ENCODE measurements at regions not wholly inside any gene's neighbourhood (a gene's known extent, or its start where the extent isn't known, plus 50 kb on each side); places are given as distances from the start of the nearest gene placed in this dataset.

DNA sequence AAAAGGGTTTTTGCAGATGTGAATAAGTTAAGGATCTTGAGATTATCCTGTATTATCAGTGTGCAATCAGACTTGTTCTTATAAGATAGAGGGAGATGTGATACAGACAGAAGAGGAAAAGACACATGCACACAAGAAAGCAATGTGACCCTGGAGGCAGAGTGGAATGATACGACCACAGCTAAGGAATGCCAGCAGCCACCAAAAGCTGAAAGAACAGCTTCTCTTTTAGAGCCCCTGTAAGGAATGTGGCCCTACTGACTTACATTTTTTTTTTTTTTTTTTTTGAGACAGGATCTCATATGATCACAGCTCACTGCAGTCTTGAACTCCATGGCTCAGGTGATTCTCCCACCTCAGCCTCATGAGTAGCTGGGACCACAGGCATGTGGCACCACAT lies 62.3 kb upstream of the CNTNAP4 start:
- H3K4me1 ChIP-seq (replicated peaks in 1 of 2) = no peaks in the 10 kb centered on the region
- no peak overlapping the region for H3K4me3 ChIP-seq
- in situ Hi-C loops (cut with MboI; ENCODE audit: low pct_unique_long_range_greater_than_20kb in 2 of 9, low sequenced_read_pairs in 9 of 9, unreplicated experiment in 9 of 9) = no loop called here
- H3K27ac ChIP-seq = no peak overlapping the region
- ATAC-seq (replicated peaks in 6 of 8) = no peak
- WGBS, 10 experiments = 0 to 100% (median 78%) methylated on average over 1 of the region's 1 CpG; no CpG with 5 or more reads in 5 of the 10 experiments

DNA sequence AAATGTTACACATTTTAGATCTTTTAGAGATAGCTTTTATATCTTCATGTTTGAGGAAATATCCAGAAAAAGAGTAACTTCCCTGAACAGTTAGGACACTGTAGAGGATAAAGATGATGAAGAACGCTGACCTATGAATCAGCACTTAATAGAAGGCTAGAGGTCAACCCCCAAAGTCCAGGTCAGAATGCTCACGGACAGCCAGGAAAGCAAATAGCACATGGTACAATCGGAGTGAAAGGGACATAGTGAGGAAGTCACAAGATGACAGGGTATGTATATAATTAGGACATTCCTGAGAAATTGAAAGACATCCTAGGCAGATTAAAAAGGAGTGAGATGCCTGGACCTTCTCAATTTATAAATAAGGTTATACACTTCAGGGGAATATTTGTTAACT lies 55.1 kb upstream of the CNTNAP4 start:
- Histone ChIP-seq H3K27ac (no peak overlapping the region), H3K4me3 (no peak overlapping the region), H3K4me1 (replicated peaks in 1 of 2) (peaks cover 4 to 8% of the 10 kb centered on the region in 2 donors)
- ATAC-seq (replicated peaks in 6 of 8) = no peak
- 0 to 50% (median 30%) methylated on average over 1 to 3 of the region's 3 CpGs; no CpG with 5 or more reads in 3 of the 10 experiments for WGBS, 10 experiments
- in situ Hi-C loops (cut with MboI; ENCODE audit: low pct_unique_long_range_greater_than_20kb in 2 of 9, low sequenced_read_pairs in 9 of 9, unreplicated experiment in 9 of 9) = no loop called here

DNA sequence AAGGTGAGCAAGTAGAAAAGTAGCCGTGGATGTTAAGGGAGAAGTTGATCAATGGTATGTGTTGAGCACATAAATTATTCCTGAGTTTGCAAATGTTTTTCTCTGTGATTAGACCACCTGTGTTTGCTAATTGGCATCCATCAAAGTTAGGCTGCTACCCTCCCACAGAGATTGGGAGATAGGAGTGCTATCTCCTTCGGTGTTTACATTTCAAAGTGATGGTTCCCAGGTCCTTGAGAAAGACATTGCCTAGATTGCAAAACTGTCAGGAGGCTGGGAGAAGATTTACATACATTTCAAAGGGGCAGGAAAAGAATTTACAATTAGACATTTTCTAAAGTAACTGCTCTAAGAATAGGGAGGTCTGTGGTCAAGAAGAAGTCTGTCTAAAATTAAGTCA lies 54.3 kb upstream of the CNTNAP4 start:
- Histone ChIP-seq H3K4me3 (no peak overlapping the region), H3K27ac (no peak overlapping the region), H3K4me1 (replicated peaks in 1 of 2) (peaks cover 4 to 8% of the 10 kb centered on the region in 2 donors)
- in situ Hi-C loops (cut with MboI; ENCODE audit: low pct_unique_long_range_greater_than_20kb in 2 of 9, low sequenced_read_pairs in 9 of 9, unreplicated experiment in 9 of 9) = no loop called here
- 0 to 20% (median 10%) methylated on average over 1 to 2 of the region's 2 CpGs; no CpG with 5 or more reads in 3 of the 10 experiments for WGBS, 10 experiments
- ATAC-seq (replicated peaks in 6 of 8) = no peak

DNA sequence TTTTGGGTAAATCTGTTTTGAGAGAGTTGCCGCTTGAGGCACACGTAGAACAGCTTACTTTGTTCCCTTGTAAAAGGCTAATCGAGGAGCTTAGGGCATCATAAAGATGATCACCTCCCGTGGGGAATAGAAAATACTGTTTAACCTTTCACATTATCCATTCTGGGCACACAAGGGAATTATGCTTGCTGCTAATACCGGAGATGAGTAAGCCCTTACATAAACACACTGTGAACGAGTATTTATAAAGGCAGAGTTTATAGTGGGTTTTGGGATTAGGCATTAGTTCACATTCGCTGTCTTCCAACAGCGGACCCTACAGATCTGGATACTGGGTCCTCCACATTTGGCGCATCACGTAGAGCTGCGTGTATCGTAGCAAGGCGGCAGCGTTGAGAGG lies 51.2 kb upstream of the CNTNAP4 start:
- WGBS, 10 experiments = 10 to 89% (median 80%) methylated on average over 3 to 14 of the region's 14 CpGs; no CpG with 5 or more reads in 1 of the 10 experiments
- peak in 2 of 8 experiments; percentile 32 to 55 for ATAC-seq (replicated peaks in 6 of 8)
- in situ Hi-C loops (cut with MboI; ENCODE audit: low pct_unique_long_range_greater_than_20kb in 2 of 9, low sequenced_read_pairs in 9 of 9, unreplicated experiment in 9 of 9) = no loop called here
- Histone ChIP-seq H3K4me1 (replicated peaks in 1 of 2) (peaks cover 4 to 8% of the 10 kb centered on the region in 2 donors), H3K4me3 (no peak overlapping the region), H3K27ac (no peak overlapping the region)

DNA sequence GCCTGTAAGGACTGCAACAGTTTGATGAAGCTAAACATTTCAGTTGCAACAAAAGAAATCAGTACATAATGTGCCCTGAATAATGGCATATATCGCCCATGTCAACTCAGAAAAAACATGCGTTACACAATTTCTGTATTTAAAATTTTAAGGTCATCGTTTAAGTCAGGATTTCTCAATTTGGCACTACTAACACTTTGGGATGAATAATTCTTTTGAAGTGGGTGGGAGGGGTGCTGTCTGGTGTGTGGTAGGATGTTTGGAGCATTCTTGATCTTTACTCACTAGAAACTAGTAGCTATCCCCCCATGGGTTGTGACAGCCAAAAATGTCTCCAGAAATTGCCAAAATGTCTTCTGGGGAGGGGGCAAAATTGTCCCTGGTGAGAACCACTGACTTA lies 50.7 kb upstream of the CNTNAP4 start:
- Histone ChIP-seq H3K4me1 (replicated peaks in 1 of 2) (peaks cover 4 to 8% of the 10 kb centered on the region in 2 donors), H3K27ac (no peak overlapping the region), H3K4me3 (no peak overlapping the region)
- in situ Hi-C loops (cut with MboI; ENCODE audit: low pct_unique_long_range_greater_than_20kb in 2 of 9, low sequenced_read_pairs in 9 of 9, unreplicated experiment in 9 of 9) = no loop called here
- ATAC-seq (replicated peaks in 6 of 8) = no peak
- WGBS, 10 experiments = 18 to 94% (median 83%) methylated on average over 2 to 3 of the region's 3 CpGs; no CpG with 5 or more reads in 2 of the 10 experiments
